HG03175 (cell line): ENCODE measurements at regions not wholly inside any gene's neighbourhood (a gene's known extent, or its start where the extent isn't known, plus 50 kb on each side); places are given as distances from the start of the nearest gene placed in this dataset.

Source experiments
- ATAC-seq: cut with Tn5 transposase; IDR thresholded peaks from one replicate; pipeline ENCODE4 v1.9.1; 2021; ENCODE audit warnings: mild to moderate bottlenecking, moderate library complexity; ENCODE audit not compliant: unreplicated experiment

DNA sequence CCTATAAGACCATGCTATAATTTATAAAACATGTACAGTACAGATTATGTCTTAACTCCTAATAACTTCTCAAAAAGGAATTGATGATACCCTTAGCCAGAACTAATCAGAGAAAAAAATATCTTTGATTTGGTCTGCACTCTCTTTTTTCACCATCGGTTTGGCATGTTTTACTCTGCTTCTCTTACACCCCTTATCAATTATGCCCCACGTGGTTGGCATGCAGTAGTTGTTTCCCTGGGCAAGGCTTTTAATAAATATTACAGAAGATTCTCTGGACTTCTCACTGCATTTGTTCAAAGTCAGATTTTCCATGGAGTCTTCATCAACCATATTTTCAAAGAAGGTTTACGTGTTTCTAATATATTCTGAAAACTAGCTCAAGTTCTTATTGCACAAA is 167.4 kb upstream of the LRIG3 start:
- no peak for ATAC-seq

DNA sequence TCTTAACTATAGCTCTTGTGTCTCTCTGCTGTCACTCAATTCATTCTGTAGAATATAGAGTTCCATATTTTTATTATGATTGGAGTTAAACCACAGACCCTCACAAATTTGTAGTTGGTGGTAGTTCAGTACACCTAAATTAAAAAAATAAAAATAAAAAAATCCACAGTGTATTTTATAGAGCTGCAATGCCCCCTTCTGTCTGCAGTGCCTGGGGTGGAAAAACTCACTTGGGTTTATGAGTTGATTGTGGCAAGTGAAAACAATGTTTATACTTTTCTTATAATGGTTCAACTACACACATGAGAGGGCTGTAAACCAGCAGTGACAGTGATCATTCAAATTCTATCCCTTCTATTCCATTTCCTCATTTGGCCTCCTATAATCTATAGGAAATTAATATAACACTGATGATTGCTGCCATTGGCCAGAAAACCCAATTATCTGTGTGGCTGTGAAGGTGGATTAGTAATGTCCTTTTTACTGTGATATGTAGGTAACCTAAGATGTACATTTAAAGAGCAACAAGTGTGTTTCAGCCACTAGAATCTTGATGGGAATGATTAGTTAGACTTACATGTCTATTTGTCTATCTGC is 166.9 kb upstream of the LRIG3 start:
- ATAC-seq: no peak

DNA sequence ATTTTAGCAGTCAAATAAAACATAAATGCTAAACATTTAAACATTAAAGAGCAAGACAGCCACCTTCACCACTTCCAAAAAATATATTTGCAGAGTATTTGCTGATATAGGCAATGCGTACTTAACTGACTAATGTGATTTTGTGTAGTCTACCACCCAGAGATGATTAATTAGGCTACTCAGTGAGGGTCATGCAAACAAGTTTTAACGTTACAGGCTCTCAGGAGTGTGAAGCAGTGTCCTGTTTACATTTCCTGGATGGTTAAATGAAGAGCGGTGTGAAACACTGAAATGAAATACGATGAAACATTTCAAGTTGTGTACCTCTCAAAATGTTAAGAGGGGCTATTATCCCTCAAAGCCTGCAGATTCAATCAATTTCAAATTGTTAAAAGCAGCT is 165.8 kb upstream of the LRIG3 start:
- no peak for ATAC-seq

DNA sequence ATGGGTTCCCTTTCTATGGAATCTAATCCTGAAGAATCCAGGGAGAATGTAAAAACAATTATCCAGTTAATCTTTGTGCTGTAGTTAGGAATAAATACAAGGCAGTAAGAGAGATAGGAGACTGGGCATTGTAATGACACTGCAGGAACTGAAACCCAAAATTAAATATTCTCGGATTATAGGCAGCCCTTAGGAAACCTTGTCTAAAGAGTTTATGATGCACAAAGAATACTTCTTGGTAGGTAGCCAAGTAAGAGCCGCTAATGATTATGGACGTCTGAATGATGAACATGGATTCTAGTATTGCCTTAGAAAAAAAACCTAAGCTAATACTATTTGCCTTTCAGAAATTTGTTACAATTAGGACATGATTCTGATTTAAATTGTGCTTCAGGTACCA is 165.4 kb upstream of the LRIG3 start:
- ATAC-seq: no peak

DNA sequence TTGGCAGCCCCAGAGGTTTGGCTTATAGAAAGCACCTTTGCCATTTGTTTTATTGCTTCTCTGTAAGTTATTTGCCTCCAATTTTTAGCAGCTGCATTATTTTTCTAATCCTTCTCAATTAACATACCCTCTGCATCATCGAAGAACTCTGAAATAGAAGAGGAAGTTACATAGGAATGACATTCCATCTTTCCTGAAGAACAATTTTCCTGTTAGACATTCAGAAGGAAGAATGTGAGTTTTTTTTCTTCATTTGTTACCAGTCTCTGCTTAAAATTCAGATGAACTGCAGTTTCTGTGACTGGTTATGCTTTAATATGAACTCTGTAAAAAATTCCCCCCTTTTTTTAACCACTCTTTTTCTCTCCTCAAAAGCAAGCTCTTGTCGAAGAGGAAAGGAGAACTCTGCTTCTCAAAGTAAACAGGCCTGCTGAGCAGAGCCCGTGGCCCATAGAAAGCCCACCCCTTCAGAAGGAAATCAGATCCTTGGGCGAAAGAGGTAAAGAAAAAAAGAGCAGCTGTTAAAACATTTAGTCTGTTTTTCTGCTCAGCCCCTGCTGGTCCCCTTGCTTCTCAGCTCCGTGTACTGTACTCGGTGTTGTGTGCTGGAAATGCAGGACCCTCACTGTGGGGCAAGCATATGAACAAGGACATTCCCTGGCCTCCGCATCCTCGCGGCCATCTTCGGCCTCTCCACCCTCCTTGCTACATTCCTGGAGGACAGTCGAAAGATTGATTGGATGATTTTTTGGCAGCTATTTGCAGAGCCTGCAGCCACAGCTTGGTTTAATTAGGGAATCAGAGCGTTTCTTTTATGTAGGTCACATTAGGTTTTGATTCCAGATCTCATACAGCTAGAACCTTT is 164.4 kb upstream of the LRIG3 start:
- no peak for ATAC-seq

DNA sequence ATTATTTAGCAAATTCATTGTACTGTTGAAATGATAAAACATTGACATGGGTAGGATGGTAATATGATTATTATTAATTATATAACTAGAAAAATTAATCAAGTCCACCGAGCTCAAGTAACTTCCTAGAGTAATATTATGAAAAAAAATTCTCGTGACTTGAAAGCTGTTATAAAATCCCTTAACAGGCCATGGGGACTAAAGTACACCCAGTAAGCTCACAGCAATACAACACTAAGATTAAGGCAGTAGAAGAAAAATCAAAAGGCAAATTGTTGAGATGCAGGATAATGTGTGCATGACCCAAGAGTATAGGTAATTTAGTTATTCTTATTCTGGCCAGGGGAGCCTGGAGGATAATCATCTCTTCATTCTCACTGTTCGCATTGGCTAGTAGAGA is 162.6 kb upstream of the LRIG3 start:
- ATAC-seq: no peak

DNA sequence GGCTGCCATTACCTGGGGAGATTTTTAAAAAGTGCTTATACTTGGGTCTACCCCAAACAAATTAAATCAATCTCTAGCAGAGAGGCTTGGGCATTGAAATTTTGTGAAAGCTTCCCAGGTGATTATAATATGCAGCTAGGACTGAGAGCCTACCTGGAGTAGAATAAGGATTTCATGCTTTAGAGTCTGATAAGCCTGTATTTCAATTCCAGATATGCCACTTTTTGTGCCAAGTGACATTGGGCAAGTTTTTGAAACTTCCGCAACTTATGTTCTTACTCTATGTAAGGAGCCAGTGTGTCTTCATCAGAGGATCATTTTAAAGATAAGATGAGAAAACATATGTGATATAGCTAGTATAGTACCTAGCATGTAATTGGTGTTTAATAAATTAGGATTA is 159.8 kb upstream of the LRIG3 start:
- ATAC-seq: no peak

DNA sequence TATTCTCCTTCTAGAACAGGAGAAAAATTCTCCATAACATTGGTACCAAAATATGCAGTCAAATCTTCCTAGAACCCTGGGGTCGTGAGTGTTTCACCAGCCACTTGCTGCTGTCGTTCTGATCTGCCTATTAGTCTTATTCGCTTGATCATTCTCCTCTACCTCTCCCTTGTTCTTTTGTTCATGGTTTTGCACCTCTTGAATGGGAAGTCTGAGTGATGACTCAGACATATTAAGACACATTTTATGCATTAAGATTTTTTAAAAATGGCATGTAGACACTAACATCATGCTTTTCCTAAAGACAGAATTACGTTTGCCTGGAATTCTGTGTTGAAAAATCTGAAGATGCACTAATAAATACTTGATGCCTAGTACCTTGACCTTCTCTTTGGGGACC is 159.2 kb upstream of the LRIG3 start:
- ATAC-seq: no peak

DNA sequence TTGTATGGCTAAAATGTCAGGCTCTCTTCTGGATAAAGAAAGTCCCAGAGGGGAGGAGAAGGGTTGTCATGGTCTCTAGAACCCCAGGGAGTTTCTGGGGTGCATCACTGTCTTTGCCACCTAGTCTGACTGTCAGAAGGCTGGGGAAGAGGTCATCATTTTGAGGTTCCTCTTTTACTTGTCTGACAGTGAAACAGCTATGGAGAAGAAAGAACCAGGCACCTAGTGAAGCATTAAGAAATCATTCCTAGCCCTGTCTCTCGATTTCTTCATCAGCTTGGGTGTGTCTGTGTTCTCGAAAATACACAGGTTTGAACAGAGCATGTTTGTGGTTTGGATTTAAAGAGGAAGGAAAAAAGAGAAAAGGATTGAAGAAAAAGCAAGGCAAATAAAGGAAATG is 158.7 kb upstream of the LRIG3 start:
- ATAC-seq: no peak

DNA sequence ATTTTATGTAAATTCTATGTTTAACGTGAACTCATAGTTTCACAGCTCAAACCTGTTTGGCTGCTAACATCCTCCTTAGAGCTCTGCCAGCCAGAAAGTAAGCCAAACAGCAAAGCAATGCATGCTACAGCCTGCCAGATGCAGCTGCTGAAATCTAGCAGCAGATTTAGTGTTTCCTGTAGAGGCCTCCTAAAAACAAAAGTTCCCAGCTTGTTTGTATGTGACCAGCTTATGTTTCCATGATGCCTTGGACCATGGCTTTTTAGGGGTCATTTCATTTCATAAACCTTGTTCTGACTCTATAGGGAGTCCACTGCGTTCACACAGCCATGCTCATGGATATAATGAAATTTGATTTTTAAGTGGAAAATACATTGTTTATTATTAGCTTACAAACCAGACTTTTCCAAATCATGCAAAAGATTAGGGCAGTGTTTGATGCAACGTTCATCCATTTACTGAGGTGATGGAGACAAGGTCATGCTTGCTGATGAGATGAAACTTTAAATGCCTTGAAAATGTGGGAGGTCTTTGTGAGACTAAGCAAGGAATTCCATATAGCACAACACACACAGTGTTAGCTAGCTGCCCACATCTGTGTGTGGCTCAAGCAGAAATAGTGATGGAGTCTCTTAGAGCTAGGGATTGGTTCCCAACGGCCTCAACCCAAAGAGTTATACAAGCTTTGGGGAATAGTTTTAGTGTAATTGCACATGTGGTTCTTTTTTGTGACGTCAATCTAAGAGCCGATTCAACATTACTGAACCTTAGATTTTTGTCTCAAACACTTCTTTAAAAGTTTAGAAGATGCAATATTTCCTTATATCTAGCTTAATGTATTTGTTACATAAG is 157.5 kb upstream of the LRIG3 start:
- ATAC-seq: no peak

DNA sequence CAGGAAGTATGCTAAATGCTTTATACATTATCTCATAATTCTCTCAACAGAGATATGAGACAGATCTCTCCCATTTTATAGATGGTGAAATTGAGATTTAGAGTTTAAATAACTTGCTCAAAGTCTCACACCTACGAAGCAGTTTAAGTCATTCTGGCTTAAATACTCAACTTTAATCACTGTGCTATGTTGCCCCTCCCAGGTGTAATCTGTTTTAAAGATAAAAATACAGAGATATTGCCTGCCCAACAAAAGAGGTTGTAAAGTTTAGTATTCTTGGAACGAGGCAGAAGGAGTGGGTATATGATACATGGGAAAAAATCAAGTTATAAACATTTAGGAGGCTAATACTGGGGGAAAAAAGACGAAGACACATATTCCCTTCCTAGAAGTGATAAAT is 156.8 kb upstream of the LRIG3 start:
- no peak for ATAC-seq

DNA sequence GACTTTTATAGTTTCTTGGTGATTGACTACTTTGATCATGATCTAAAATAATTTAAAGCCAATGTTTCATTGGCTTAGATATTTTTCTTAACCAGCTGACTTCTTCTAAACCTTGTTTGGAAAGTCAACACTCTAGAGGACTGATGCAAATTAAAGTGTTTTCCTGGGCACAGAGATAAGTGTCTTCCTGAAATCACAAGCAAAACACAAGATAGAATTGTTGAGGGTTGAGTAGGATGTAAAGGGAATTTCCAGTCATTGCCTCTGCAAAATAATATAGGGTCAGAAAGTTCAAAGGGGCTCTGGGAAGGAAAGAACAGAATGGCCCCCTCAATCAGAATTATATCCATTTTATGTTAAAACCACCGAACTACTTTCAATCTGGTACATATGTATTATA is 156.3 kb upstream of the LRIG3 start:
- ATAC-seq: no peak

DNA sequence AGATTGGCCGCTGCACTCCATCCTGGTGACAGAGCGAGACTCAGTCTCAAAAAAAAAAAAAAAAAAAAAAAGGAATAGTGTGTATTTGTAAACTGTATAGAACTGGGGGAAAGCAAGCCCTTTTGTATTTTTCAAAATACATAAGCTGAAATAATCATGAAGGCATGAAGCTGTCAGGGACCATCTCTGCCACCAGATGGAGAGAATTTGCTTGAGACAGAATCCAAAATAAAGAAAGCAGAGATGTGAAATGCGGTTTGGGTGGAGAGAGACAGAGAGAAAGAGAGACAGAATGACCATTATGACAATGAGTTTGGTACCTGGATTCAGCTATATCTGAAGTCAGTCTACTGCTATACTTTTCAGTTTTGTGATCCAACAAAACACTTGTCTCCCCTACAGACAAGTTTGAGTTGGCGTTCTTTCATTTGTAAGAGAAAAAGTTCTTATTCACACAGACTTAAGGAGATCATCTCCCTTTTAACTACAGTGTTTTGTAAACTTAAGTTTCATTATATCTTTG is 155.7 kb upstream of the LRIG3 start:
- no peak for ATAC-seq

DNA sequence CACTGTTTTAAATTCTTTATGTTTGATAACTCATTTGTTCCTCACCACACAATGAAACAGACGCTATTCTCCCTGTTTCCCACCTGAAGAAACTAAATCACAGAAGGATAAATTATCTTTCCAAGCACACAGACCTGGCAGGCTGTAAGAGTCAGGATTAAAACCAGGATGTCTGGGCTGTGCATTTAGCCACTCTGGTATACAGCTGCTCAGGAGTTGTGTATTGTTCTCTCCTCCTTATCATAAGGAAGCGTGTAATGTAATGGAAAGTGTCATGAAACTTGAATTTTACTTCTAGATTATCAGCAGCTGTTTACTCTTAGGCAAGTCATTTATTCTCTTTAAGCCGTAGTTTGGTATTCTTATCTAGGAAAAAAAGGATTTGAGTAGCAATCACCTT is 154.8 kb upstream of the LRIG3 start:
- no peak for ATAC-seq

DNA sequence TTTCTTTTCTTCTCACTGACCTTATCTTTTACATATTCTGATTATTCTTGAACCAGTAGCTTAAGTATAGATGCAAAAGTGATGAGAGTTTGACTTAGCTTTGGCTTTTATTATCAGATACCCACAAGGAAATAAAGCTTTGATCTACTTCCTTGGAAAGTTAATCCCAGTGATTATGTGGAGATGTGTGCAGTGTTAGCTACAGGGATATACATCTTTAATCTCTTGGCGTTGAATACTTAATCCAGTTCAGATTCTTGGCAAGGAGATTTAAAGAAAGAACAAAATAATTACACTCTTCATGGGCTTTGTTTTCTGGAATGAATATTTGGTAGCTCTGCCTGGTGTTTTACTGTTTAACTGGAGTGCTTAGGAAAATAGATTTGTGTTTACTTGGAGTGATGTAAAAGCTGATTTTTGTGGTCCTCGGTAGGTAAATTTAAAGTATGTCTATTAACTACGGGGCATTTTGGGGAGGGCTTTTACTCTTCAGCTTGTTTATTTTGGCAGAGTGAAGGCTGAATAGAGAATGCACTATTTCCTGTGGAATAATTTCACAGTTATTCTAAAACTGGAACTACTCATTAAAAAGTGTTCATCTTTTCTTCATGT is 150.1 kb upstream of the LRIG3 start:
- no peak for ATAC-seq

DNA sequence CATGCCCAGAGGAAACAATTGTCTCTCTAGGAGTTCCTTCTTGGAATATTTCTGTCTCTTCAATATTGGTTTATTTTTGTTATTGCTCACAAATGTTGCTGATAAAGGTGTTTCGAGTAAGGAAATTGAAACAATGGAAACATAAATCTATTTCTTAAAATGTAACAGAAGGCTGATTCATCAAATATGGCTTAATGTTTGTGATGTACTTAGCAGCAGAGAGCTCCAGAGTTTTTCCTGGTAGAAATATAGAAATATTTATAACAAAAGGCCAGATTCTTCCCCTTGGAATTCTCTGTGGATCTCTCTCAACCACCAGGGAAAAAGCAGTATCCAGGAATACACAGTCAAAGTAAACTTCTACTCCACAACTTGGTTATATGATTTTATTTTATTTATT is 149.2 kb upstream of the LRIG3 start:
- ATAC-seq: no peak

DNA sequence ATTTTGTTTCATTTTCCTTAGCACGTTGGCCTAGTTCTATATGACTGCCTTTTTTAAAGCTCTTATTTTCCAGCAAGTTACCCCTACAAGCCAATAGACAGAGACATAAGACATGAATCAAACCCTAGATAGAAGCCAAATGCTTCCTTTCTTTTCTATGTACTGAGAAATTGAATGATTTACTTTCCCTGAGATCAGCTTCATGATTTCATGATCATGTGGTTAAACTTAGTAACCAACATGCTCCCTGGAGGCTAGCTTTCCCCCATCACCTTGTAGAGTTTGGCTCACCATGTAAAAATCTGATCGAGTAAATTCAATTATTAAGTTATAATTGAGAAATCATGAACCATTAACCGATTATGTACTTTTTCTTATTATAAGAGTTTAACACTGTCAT is 148.1 kb upstream of the LRIG3 start:
- no peak for ATAC-seq

DNA sequence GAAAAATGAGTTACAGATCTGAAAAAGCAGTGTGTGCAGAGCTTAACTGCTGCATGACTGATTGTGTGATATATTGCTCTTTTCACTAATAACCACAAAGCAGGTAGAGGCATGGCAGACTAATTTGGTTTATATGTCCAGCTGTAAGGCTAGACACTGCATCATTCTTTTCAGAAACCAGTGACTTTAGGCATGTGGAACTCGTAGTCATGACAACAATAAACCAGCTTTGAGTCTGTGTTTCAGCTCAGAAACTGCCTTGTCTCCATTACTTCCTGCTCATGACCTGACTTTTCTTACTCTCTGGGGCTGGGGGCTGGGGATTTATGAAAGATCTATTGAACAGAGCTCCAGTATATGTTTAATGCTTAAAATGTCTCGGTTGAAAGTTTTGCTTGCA is 146.8 kb upstream of the LRIG3 start:
- ATAC-seq: no peak

DNA sequence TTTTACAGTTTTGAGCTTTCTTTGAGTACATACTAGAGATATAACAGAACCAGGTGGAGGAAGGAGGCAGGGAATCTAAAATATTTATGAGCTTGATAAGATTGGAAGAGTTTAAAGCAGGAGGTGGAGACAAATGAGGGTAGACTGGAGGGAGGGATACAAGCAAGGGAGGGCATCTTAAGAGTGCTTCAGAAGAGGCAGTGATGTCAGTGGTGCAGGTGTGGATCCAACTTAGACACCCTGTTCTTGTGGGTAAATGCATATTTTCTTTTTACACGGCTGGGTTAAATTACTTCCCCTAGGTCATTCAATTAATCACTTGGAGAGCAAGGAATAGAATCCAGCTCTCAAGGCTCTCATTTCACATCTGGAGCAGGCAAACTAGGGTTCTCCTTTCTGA is 146.1 kb upstream of the LRIG3 start:
- no peak for ATAC-seq

DNA sequence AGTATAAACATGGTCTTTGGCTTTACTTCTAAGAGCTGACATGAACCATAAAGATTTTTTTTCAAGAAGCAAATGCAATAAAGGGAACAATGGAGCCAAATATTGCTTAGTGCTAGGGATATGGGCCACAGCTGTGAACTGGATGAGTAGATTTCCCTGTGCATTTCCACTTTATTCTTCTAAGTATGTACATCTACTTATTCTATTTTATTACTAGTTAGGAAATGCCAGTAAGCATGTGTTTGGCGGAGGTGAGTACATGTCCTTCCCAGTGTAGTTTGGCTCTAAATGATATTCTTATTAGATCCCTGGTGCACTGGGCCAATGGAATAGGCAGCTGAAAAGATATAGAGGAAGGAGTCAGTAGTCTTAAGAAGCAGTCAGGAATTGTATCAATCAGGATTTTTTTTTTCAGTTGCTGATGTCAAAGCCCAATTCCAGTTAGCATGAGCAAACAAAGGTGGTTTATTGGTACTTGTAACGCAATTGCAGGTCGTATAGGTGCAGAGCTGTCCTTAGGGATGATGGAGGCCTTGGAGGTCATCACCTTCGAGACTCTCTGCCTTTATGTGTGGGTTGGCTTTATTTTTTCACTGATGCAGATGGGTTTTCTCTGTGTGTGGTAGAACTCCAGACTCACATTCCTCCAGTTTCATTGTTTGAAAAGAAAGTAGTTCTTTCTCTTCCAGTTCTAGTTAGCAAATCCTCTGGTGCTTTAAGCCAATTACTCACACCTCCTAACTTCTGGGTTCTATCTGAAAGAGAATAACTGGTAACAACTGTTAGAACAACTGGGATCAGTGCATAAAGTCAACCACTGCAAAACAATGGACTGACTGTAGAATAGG is 139.0 kb upstream of the LRIG3 start:
- no peak for ATAC-seq
